ENCODE measurements at regions not wholly inside any gene's neighbourhood (a gene's known extent, or its start where the extent isn't known, plus 50 kb on each side); places are given as distances from the start of the nearest gene placed in this dataset.

DNA sequence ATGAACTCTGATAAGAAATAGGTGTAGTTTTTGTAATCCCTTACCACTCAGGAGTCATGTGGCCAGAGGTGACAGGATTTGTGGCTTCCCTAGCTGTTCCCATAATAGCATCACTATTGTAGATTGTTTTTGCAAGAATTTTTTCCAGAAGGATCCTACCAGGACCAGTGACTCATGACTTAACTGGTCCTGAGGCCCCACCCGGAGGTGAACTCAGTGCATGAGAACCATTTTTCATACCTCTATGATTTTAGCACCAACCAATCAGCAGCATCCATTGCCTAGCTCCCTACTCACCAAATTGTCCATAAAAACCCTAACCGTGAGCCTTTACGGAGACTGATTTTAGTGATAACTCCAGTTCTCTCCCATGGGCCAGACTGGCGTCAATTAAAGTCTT lies 484.8 kb downstream of the PSAT1 start:
- no peak overlapping the region for H3K4me3 ChIP-seq
- FAIRE-seq (no peak), ATAC-seq (no peak), DNase-seq (no peak)
- 79 to 89% methylated on average over 4 of the region's 4 CpGs for WGBS, 2 donors
- H3K4me1 ChIP-seq, result no peaks in the 10 kb centered on the region
- TF ChIP-seq, protein P1, sequence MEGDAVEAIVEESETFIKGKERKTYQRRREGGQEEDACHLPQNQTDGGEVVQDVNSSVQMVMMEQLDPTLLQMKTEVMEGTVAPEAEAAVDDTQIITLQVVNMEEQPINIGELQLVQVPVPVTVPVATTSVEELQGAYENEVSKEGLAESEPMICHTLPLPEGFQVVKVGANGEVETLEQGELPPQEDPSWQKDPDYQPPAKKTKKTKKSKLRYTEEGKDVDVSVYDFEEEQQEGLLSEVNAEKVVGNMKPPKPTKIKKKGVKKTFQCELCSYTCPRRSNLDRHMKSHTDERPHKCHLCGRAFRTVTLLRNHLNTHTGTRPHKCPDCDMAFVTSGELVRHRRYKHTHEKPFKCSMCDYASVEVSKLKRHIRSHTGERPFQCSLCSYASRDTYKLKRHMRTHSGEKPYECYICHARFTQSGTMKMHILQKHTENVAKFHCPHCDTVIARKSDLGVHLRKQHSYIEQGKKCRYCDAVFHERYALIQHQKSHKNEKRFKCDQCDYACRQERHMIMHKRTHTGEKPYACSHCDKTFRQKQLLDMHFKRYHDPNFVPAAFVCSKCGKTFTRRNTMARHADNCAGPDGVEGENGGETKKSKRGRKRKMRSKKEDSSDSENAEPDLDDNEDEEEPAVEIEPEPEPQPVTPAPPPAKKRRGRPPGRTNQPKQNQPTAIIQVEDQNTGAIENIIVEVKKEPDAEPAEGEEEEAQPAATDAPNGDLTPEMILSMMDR (IDR thresholded peaks at IDR 0.05), result no peak
- no peaks in the 10 kb centered on the region for H3K27me3 ChIP-seq
- intact Hi-C loops (cut with DNase I), result no loop called here
- H3K27ac ChIP-seq, result no peak overlapping the region
- no peaks in the 10 kb centered on the region for H3K36me3 ChIP-seq
- H3K9me3 ChIP-seq, result no peaks in the 10 kb centered on the region

DNA sequence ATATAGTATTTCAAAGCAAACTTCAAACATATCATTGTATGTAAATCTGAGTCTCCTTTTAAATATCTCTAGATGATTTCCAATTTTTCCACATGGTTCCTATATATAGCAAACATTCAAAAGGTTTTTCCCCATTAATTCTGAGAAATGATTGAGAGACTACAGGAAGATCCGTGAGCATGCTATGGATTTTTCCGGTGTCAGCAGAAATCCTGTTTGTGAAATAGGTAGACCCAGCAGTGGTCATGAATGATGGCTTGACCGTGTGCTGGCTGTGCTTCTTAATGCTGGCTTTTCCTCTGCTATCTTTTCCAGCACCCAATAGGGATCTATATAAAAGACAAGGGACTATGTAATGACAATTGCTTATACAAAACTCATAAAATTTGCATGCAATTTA lies 485.3 kb downstream of the PSAT1 start:
- TF ChIP-seq, protein P1 (IDR thresholded peaks at IDR 0.05), result no peak
- WGBS, 2 donors, result 60 to 84% methylated on average over 3 of the region's 3 CpGs
- Histone ChIP-seq H3K4me1 (no peaks in the 10 kb centered on the region), H3K4me3 (no peak overlapping the region), H3K27me3 (no peaks in the 10 kb centered on the region), H3K9me3 (no peaks in the 10 kb centered on the region), H3K27ac (no peak overlapping the region), H3K36me3 (no peaks in the 10 kb centered on the region)
- DNase-seq, result no peak
- intact Hi-C loops (cut with DNase I), result no loop called here
- no peak for ATAC-seq
- FAIRE-seq, result no peak

DNA sequence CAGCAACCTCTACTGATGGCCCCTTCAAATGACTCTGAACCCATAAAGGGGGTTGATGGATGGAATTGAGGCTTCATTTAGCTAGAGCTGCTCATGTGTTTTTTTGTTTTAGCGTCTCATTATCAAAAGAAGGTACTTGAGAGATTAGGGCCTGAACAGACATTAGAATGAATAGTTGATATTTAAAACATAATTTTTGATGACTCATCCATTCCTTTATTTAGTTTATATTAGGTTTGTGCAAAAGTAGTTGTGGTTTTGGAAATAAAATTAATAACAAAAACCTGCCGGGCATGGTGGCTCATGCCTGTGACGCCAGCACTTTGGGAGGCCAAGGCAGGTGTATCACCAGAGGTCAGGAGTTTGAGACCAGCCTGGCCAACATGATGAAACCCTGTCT lies 485.9 kb downstream of the PSAT1 start:
- intact Hi-C loops (cut with DNase I), result no loop called here
- no peak for ATAC-seq

DNA sequence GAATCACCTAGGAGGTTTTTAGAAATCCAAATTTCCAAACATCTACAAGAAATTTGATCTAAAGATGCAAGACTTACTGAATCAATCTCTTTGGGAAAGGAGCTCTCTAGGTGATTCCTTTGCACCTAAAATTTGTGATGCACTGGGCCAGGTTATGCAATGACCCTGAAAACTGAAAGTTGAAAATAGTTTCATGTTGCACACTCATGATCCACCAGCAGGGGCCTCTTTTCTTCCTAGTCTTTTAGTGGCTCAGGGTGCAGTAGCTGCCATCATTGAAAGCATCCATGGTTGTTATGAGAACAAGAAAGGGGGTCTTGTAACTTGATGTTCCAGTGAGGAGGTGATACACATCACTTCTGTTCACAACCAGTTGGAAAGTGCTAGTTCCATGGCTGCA lies 486.8 kb downstream of the PSAT1 start:
- H3K27me3 ChIP-seq, result no peaks in the 10 kb centered on the region
- no peak for FAIRE-seq
- TF ChIP-seq, protein P1 (IDR thresholded peaks at IDR 0.05), result no peak
- intact Hi-C loops (cut with DNase I), result no loop called here
- no peak overlapping the region for H3K4me3 ChIP-seq
- no peaks in the 10 kb centered on the region for H3K36me3 ChIP-seq
- no peaks in the 10 kb centered on the region for H3K9me3 ChIP-seq
- no peaks in the 10 kb centered on the region for H3K4me1 ChIP-seq
- H3K27ac ChIP-seq, result no peak overlapping the region
- no peak for ATAC-seq
- DNase-seq, result no peak

More for the DNA sequence above, 485.9 kb downstream of the PSAT1 start:
- FAIRE-seq, result no peak
- Histone ChIP-seq H3K4me1 (no peaks in the 10 kb centered on the region), H3K4me3 (no peak overlapping the region), H3K9me3 (no peaks in the 10 kb centered on the region), H3K36me3 (no peaks in the 10 kb centered on the region), H3K27me3 (no peaks in the 10 kb centered on the region), H3K27ac (no peak overlapping the region)
- no peak for DNase-seq
- 81 to 90% methylated on average over 3 of the region's 3 CpGs for WGBS, 2 donors
- TF ChIP-seq, protein P1 (IDR thresholded peaks at IDR 0.05), result no peak

DNA sequence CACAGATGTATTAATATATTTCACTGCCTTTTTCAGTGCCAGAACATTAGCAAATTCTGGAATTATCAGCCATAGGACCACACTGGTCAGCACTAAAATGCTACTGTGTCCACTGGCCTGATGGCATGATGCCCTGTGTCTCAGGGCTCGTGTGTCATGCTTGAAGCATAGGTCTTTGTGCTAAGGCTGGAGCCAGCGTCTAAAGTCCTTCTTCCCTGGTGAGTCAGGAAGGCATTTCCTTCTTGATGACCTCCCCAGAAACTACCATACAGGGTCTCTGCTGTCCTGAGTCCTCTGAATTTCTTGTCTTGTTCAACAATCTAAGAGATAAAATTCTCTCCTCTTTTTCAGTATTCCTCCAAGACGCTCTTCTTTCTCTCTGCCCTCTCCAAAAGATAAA lies 489.9 kb downstream of the PSAT1 start:
- no peak for FAIRE-seq
- Histone ChIP-seq H3K4me3 (no peak overlapping the region), H3K4me1 (no peaks in the 10 kb centered on the region), H3K27ac (no peak overlapping the region), H3K27me3 (no peaks in the 10 kb centered on the region), H3K9me3 (no peaks in the 10 kb centered on the region), H3K36me3 (no peaks in the 10 kb centered on the region)
- no peak for DNase-seq
- 53 to 70% methylated on average over 3 of the region's 3 CpGs for WGBS, 2 donors
- TF ChIP-seq, protein P1 (IDR thresholded peaks at IDR 0.05), result no peak
- no peak for ATAC-seq
- intact Hi-C loops (cut with DNase I), result no loop called here

Data from pancreas (tissue), 10 donors.